ENCODE measurements at regions not wholly inside any gene's neighbourhood (a gene's known extent, or its start where the extent isn't known, plus 50 kb on each side); places are given as distances from the start of the nearest gene placed in this dataset.

- Histone ChIP-seq H3K4me3 (ENCODE audit: low read depth, low read length) (no peak overlapping the region), H3K4me1 (ENCODE audit: control insufficient read depth, insufficient read depth, low read length) (no peaks in the 10 kb centered on the region), H3K9me3 (ENCODE audit: control insufficient read depth, insufficient read depth, low read depth, low read length) (no peaks in the 10 kb centered on the region), H3K27ac (ENCODE audit: extremely low read depth, low read depth, low read length) (no peak overlapping the region), H3K36me3 (ENCODE audit: control insufficient read depth in 2 of 2, insufficient read depth in 1 of 2, low read length in 2 of 2) (no peaks in the 10 kb centered on the region)
- ChIA-PET POLR2A (interaction anchor here (0.6 kb wide), 1 partner anchor 147 kb away, joined by 3 read pairs; no protein-coding TSS in a partner anchor), CTCF (no interaction called here)
- TF ChIP-seq ZNF692 (tag by site-specific recombination; IDR thresholded peaks at IDR 0.05) (no peak), ZBTB26 (tag by site-specific recombination; optimal IDR thresholded peaks at IDR 0.05) (no peak), ATF2 (tag by site-specific recombination; IDR thresholded peaks at IDR 0.05; ENCODE audit: low read depth) (no peak), ZNF837 (tag by site-specific recombination; IDR thresholded peaks at IDR 0.05) (no peak), ZNF132 (tag by site-specific recombination; IDR thresholded peaks at IDR 0.05; ENCODE audit: borderline replicate concordance) (no peak), YY2 (tag by site-specific recombination; IDR thresholded peaks at IDR 0.05) (no peak), ZNF311 (tag by site-specific recombination; IDR thresholded peaks at IDR 0.05; ENCODE audit: borderline replicate concordance) (no peak), ZNF600 (tag by site-specific recombination; IDR thresholded peaks at IDR 0.05) (no peak), ZNF280D (tag by site-specific recombination; IDR thresholded peaks at IDR 0.05) (no peak)
Measured at GRCh38 chr9:2345013-2345412, 276.6 kb upstream of the VLDLR start.

- H3K27ac ChIP-seq (ENCODE audit: extremely low read depth, low read depth, low read length), result no peak overlapping the region
- no peaks in the 10 kb centered on the region for H3K9me3 ChIP-seq (ENCODE audit: control insufficient read depth, insufficient read depth, low read depth, low read length)
- H3K4me3 ChIP-seq (ENCODE audit: low read depth, low read length), result no peak overlapping the region
- POLR2A ChIA-PET, result no interaction called here
- CTCF ChIA-PET, result interaction anchor here (0.5 kb wide), 1 partner anchor 172 kb away, joined by 3 read pairs; no protein-coding TSS in a partner anchor
- TF ChIP-seq ZNF560 (tag by site-specific recombination; IDR thresholded peaks at IDR 0.05; ENCODE audit: borderline replicate concordance) (no peak), KLF10 (tag by site-specific recombination; IDR thresholded peaks at IDR 0.05) (no peak), ZNF747 (tag by site-specific recombination; IDR thresholded peaks at IDR 0.05) (no peak), ZNF157 (tag by site-specific recombination; IDR thresholded peaks at IDR 0.05) (no peak)
- H3K4me1 ChIP-seq (ENCODE audit: control insufficient read depth, insufficient read depth, low read length), result no peaks in the 10 kb centered on the region
- no peaks in the 10 kb centered on the region for H3K36me3 ChIP-seq (ENCODE audit: control insufficient read depth in 2 of 2, insufficient read depth in 1 of 2, low read length in 2 of 2)
Measured at GRCh38 chr9:2346277-2346913, 275.2 kb upstream of the VLDLR start.

GRCh38 chr9:2351324-2351723 is 270.3 kb upstream of the VLDLR start:
- H3K36me3 ChIP-seq (ENCODE audit: control insufficient read depth in 2 of 2, insufficient read depth in 1 of 2, low read length in 2 of 2), result no peaks in the 10 kb centered on the region
- H3K4me3 ChIP-seq (ENCODE audit: low read depth, low read length), result no peak overlapping the region
- no peaks in the 10 kb centered on the region for H3K4me1 ChIP-seq (ENCODE audit: control insufficient read depth, insufficient read depth, low read length)
- POLR2A ChIA-PET, result no interaction called here
- CTCF ChIA-PET, result no interaction called here
- no peaks in the 10 kb centered on the region for H3K9me3 ChIP-seq (ENCODE audit: control insufficient read depth, insufficient read depth, low read depth, low read length)
- H3K27ac ChIP-seq (ENCODE audit: extremely low read depth, low read depth, low read length), result no peak overlapping the region
- TF ChIP-seq ZNF621 (tag by site-specific recombination; IDR thresholded peaks at IDR 0.05), result no peak
- no peak for TF ChIP-seq ZFHX2 (tag by site-specific recombination; conservative IDR thresholded peaks at IDR 0.05)
- TF ChIP-seq ZNF670 (tag by site-specific recombination; IDR thresholded peaks at IDR 0.05; ENCODE audit: low read depth), result no peak
- TF ChIP-seq ZNF843 (tag by site-specific recombination; IDR thresholded peaks at IDR 0.05), result no peak
- no peak for TF ChIP-seq ZNF639 (tag by site-specific recombination; IDR thresholded peaks at IDR 0.05)
- no peak for TF ChIP-seq KLF7 (tag by site-specific recombination; IDR thresholded peaks at IDR 0.05; ENCODE audit: borderline replicate concordance)
- no peak for TF ChIP-seq ZNF404 (tag by site-specific recombination; IDR thresholded peaks at IDR 0.05)
- TF ChIP-seq RBAK (tag by site-specific recombination; IDR thresholded peaks at IDR 0.05), result no peak
- no peak for TF ChIP-seq ZNF701 (tag by site-specific recombination; IDR thresholded peaks at IDR 0.05)
- TF ChIP-seq ZBTB7A (tag by site-specific recombination; IDR thresholded peaks at IDR 0.05; ENCODE audit: low read depth), result no peak
- no peak for TF ChIP-seq ZNF558 (tag by site-specific recombination; IDR thresholded peaks at IDR 0.05)
